K562 (cell line): ENCODE measurements at regions not wholly inside any gene's neighbourhood (a gene's known extent, or its start where the extent isn't known, plus 50 kb on each side); places are given as distances from the start of the nearest gene placed in this dataset.

Experiments used
- ATAC-seq: fragments of 200-7000 bp; cut with Tn5 transposase; 3 replicates; pipeline ENCODE4 v1.9.1; 2020; ENCODE audit warnings: moderate library complexity
- BruUV-seq: library from RNA; stranded (reverse); fragments of 400-500 nt; replicated peaks from 2 replicates; lab custom pipeline; 2021; lab: Mats Ljungman, UMichigan
- CTCF ChIA-PET: fragments of 300-600 bp; formaldehyde crosslinking; extraction: SDS; loops from one replicate; lab custom pipeline; 2021; ENCODE audit warnings: low intra/inter-chr PET ratio; lab: Yijun Ruan, JAX
- POLR2A ChIA-PET: fragments of 300-600, 350-650 bp; sonication (Branson Sonifier 250); formaldehyde crosslinking; extraction: SDS; loops from one replicate; lab custom pipeline; 2021; ENCODE audit warnings: antibody characterized with exemption, inconsistent platforms; lab: Yijun Ruan, JAX
- DNase-seq, 4 experiments: peaks; one replicate each; pipeline versions ENCODE4 v3.0.0 to v3.0.0-alpha.2; 2011 to 2018; ENCODE audit warnings: low spot score in 3 of 4, mixed read lengths in 3 of 4; ENCODE audit errors: extremely low read depth in 1 of 4
- FAIRE-seq: peaks from 2 replicates; lab custom pipeline; 2011; peaks lifted over from hg19 to GRCh38; lab: Jason Lieb, UNC
- H2AFZ ChIP-seq: 2 replicates; pipeline ENCODE4 v1.6.0; 2011; ENCODE audit warnings: low read depth, low read length, control low read depth, inconsistent platforms
- H3K27ac ChIP-seq: fragments of 200-600 bp; 3 replicates; pipeline ENCODE4 v1.8.0; 2011; ENCODE audit warnings: low read depth, mild to moderate bottlenecking, control low read depth, inconsistent platforms, low read length, moderate library complexity, mixed read lengths; ENCODE audit errors: extremely low read depth
- H3K27me3 ChIP-seq, 2 experiments: fragments of 300-600 bp in 1 of 2; 2 replicates in 1 of 2; 3 replicates in 1 of 2; pipeline versions ENCODE4 v1.6.0 to v1.8.0; 2011; ENCODE audit warnings: inconsistent platforms in 2 of 2, low read length in 2 of 2, mild to moderate bottlenecking in 1 of 2, mixed read lengths in 1 of 2, moderate library complexity in 1 of 2; ENCODE audit not compliant: control insufficient read depth in 2 of 2, insufficient read depth in 2 of 2
- H3K36me3 ChIP-seq: fragments of 300-600 bp; 3 replicates; pipeline ENCODE4 v1.8.0; 2011; ENCODE audit warnings: mild to moderate bottlenecking, low read length, inconsistent platforms; ENCODE audit not compliant: control insufficient read depth, insufficient read depth
- H3K4me1 ChIP-seq, 2 experiments: fragments of 200-600 bp in 1 of 2; replicated peaks in 1 of 2; 2 replicates in 1 of 2; 3 replicates in 1 of 2; pipeline versions ENCODE4 v1.5.1 to v1.8.0; 2011; ENCODE audit warnings: inconsistent platforms in 2 of 2, low read length in 2 of 2, mild to moderate bottlenecking in 1 of 2, mixed read lengths in 1 of 2, moderate library complexity in 1 of 2; ENCODE audit not compliant: control insufficient read depth in 2 of 2, insufficient read depth in 2 of 2
- H3K4me2 ChIP-seq: 2 replicates; pipeline ENCODE4 v1.6.1; 2011; ENCODE audit warnings: low read length, control low read depth, inconsistent platforms, mixed read lengths; ENCODE audit not compliant: insufficient read depth
- H3K4me3 ChIP-seq: fragments of 200-600 bp; sonication (generic), shearing (Covaris generic); 2 replicates; pipeline ENCODE4 v1.5.1; 2016; ENCODE audit warnings: control low read depth, inconsistent platforms
- H3K79me2 ChIP-seq: fragments of 200-600 bp; 3 replicates; pipeline ENCODE4 v1.8.0; 2011; ENCODE audit warnings: low read length, inconsistent platforms; ENCODE audit not compliant: control insufficient read depth, insufficient read depth
- H3K9ac ChIP-seq, 2 experiments: 2 replicates each; pipeline versions ENCODE4 v1.6.0 to v1.6.1; 2011; ENCODE audit warnings: low read depth in 2 of 2, low read length in 2 of 2, control low read depth in 1 of 2, inconsistent platforms in 1 of 2, mild to moderate bottlenecking in 1 of 2, mixed read lengths in 1 of 2; ENCODE audit not compliant: insufficient read depth in 1 of 2
- H3K9me1 ChIP-seq: one replicate; pipeline ENCODE4 v1.6.0; 2011; ENCODE audit warnings: inconsistent platforms, mild to moderate bottlenecking, low read length, moderate library complexity; ENCODE audit not compliant: control insufficient read depth, insufficient read depth
- H3K9me3 ChIP-seq: replicated peaks from 2 replicates; pipeline ENCODE4 v1.5.1; 2011; ENCODE audit warnings: low read depth, low read length, inconsistent platforms; ENCODE audit not compliant: control insufficient read depth, insufficient read depth
- H4K20me1 ChIP-seq: replicated peaks from 2 replicates; pipeline ENCODE4 v1.6.1; 2011; ENCODE audit warnings: low read length, inconsistent platforms, mixed read lengths; ENCODE audit not compliant: control insufficient read depth, insufficient read depth
- EP400 ChIP-seq: fragments of 450-650 bp; IDR thresholded peaks from 2 replicates; pipeline ENCODE4 v1.6.1; 2017; ENCODE audit warnings: antibody characterized with exemption, mild to moderate bottlenecking, moderate library complexity
- ETV1 ChIP-seq: fragments of 450-650 bp; conservative IDR thresholded peaks from 2 replicates; pipeline ENCODE4 v1.6.1; 2016; ENCODE audit warnings: missing genetic modification characterization, control low read depth, low read depth, missing compliant biosample characterization
- HLTF ChIP-seq: fragments of 450-650 bp; IDR thresholded peaks from 2 replicates; pipeline ENCODE4 v1.6.1; 2016
- MTA3 ChIP-seq: fragments of 450-650 bp; formaldehyde crosslinking; IDR thresholded peaks from 2 replicates; pipeline ENCODE4 v1.6.1; 2017; ENCODE audit warnings: mild to moderate bottlenecking, borderline replicate concordance
- NCOA6 ChIP-seq: fragments of 450-650 bp; IDR thresholded peaks from 2 replicates; pipeline ENCODE4 v1.6.1; 2017; ENCODE audit warnings: mild to moderate bottlenecking
- NUFIP1 ChIP-seq: fragments of 450-650 bp; IDR thresholded peaks from 2 replicates; pipeline ENCODE4 v1.6.1; 2018; ENCODE audit not compliant: partially characterized antibody
- POU5F1 ChIP-seq: fragments of 150-350 bp; IDR thresholded peaks from 2 replicates; pipeline ENCODE4 v1.6.1; 2014; ENCODE audit warnings: borderline replicate concordance, low read length, low read depth, mild to moderate bottlenecking; ENCODE audit not compliant: partially characterized antibody
- RBM14 ChIP-seq: fragments of 200-400 bp; formaldehyde crosslinking; IDR thresholded peaks from 2 replicates; pipeline ENCODE4 v1.6.1; 2018; ENCODE audit warnings: low read depth, mild to moderate bottlenecking, low read length, moderate library complexity, borderline replicate concordance; ENCODE audit not compliant: insufficient read depth
- SNRNP70 ChIP-seq: fragments of 200-400 bp; formaldehyde crosslinking; optimal IDR thresholded peaks from 2 replicates; pipeline ENCODE3; 2017; ENCODE audit warnings: low read depth, low read length
- TSC22D4 ChIP-seq: fragments of 450-650 bp; IDR thresholded peaks from 2 replicates; pipeline ENCODE4 v1.6.1; 2016; ENCODE audit warnings: missing genetic modification characterization, missing biosample characterization, control low read depth
- ZNF174 ChIP-seq: fragments of 250-450 bp; sonication (Bioruptor Pico); IDR thresholded peaks from 2 replicates; pipeline ENCODE4 v1.4.0; 2020; ENCODE audit warnings: mild to moderate bottlenecking
- ZNF311 ChIP-seq: fragments of 250-450 bp; sonication (Bioruptor Pico); IDR thresholded peaks from 2 replicates; pipeline ENCODE4 v1.4.0; 2020; ENCODE audit warnings: mild to moderate bottlenecking, moderate library complexity
- ZNF764 ChIP-seq: fragments of 250-450 bp; sonication (Bioruptor Pico); IDR thresholded peaks from 2 replicates; pipeline ENCODE4 v1.4.0; 2020; ENCODE audit warnings: low read depth, mild to moderate bottlenecking, moderate library complexity
- WGBS: fragments of 100-300 bp; shearing (Covaris generic); methylation state at CpG from one replicate; pipeline ENCODE4 v1.1.6; 2016; ENCODE audit warnings: low coverage, mixed read lengths; ENCODE audit not compliant: insufficient coverage; ENCODE audit errors: missing lambda C conversion rate; 5-methylcytosine and 5-hydroxymethylcytosine counted together
- in situ Hi-C: fragments of 300-500 bp; cut with MboI; formaldehyde crosslinking; loops from 4 replicates; pipeline ENCODE4 v1.15.0; 2018; ENCODE audit warnings: inconsistent platforms, mixed read lengths
- intact Hi-C: fragments of 100-400 bp; cut with micrococcal nuclease; formaldehyde crosslinking; loops from 2 replicates; pipeline ENCODE4 v1.14.2; 2022
- TF ChIP-seq, protein P1 (sequence below): fragments of 450-650 bp; IDR thresholded peaks from 2 replicates; pipeline ENCODE4 v1.6.1; 2018; ENCODE audit warnings: mild to moderate bottlenecking, low read depth; ENCODE audit not compliant: partially characterized antibody
- TF ChIP-seq, protein P2 (sequence below): sonication (generic); formaldehyde crosslinking; IDR thresholded peaks from 2 replicates; pipeline ENCODE4 v1.5.0; 2020; ENCODE audit warnings: missing genetic modification reagents

DNA sequence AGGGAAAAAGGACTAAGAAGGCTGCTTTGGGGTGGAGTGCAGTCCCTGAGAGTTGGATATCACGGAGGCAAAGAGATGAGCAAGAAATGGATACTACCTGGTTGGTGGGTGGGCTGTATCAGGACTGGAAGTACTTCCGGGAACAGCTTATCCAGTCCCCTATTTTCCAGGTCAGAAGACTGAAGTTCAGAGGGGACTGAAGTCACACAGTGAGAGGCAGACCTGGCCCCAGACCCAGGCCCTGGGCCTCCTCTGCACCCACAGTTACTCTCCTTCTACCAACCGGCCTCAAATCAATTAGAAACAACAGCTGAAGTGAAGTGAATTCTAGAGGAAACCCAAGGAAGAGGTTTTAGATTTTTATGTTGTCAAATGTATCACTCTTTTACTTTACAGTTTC, 93.6 kb upstream of the ALDH1B1 start:
- WGBS = 2% methylated on average over 3 of the region's 3 CpGs
- intact Hi-C loops = no loop called here
- no peak overlapping the region for H3K4me3 ChIP-seq

More for the DNA sequence above, 93.6 kb upstream of the ALDH1B1 start:
- TF ChIP-seq ZNF311 (CRISPR knock-in tag) (no peak), NCOA6 (no peak), TSC22D4 (no peak), EP400 (no peak), ETV1 (tag) (no peak), MTA3 (no peak), SNRNP70 (no peak), ZNF764 (CRISPR knock-in tag) (no peak), RBM14 (no peak), ZNF174 (no peak), NUFIP1 (no peak), POU5F1 (no peak), HLTF (no peak)
- TF ChIP-seq, protein P1, sequence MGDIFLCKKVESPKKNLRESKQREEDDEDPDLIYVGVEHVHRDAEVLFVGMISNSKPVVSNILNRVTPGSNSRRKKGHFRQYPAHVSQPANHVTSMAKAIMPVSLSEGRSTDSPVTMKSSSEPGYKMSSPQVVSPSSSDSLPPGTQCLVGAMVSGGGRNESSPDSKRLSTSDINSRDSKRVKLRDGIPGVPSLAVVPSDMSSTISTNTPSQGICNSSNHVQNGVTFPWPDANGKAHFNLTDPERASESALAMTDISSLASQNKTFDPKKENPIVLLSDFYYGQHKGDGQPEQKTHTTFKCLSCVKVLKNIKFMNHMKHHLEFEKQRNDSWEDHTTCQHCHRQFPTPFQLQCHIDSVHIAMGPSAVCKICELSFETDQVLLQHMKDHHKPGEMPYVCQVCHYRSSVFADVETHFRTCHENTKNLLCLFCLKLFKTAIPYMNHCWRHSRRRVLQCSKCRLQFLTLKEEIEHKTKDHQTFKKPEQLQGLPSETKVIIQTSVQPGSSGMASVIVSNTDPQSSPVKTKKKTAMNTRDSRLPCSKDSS = no peak
- TF ChIP-seq, protein P2, sequence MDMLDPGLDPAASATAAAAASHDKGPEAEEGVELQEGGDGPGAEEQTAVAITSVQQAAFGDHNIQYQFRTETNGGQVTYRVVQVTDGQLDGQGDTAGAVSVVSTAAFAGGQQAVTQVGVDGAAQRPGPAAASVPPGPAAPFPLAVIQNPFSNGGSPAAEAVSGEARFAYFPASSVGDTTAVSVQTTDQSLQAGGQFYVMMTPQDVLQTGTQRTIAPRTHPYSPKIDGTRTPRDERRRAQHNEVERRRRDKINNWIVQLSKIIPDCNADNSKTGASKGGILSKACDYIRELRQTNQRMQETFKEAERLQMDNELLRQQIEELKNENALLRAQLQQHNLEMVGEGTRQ = no peak
- Histone ChIP-seq H2AFZ (no peak overlapping the region), H3K27me3 (peaks cover 6 to 15% of the 10 kb centered on the region in 2 experiments; a peak in 4 of 5 replicates), H3K9me1 (no peaks in the 10 kb centered on the region), H3K4me2 (no peak overlapping the region), H3K4me1 (no peaks in the 10 kb centered on the region), H3K79me2 (no peaks in the 10 kb centered on the region), H3K27ac (no peak overlapping the region), H3K36me3 (no peaks in the 10 kb centered on the region), H3K9ac (no peak overlapping the region), H3K9me3 (no peaks in the 10 kb centered on the region), H4K20me1 (no peaks in the 10 kb centered on the region; the same call in 1 of the 2 replicates)
- no peak for ATAC-seq
- ChIA-PET POLR2A (interaction anchor here (0.6 to 0.9 kb wide), 2 partner anchors 12 to 23 kb away, joined by 3 read pairs; no protein-coding TSS in a partner anchor), CTCF (no interaction called here)
- FAIRE-seq = no peak
- in situ Hi-C loops = no loop called here
- no peak for DNase-seq
- BruUV-seq = no TSS peak
